SJCRH30 (cell line): ENCODE measurements at regions not wholly inside any gene's neighbourhood (a gene's known extent, or its start where the extent isn't known, plus 50 kb on each side); places are given as distances from the start of the nearest gene placed in this dataset.
"Not testable (repeated sequence)": the region's sequence is repeated elsewhere in the genome, so short reads cannot be mapped to it uniquely, and the experiment has no call there.

ENCODE experiments used
- DNase-seq, 2 experiments: peaks; one replicate each; pipeline ENCODE4 v3.0.0-alpha.2; 2015 to 2020
- H3K27ac ChIP-seq: fragments of 250-450 bp; sonication (Bioruptor Pico); 2 replicates; pipeline ENCODE4 v1.5.1; 2020; ENCODE audit warnings: mild to moderate bottlenecking, moderate library complexity
- H3K27me3 ChIP-seq: fragments of 250-450 bp; sonication (Bioruptor Pico); 2 replicates; pipeline ENCODE4 v1.5.1; 2020; ENCODE audit warnings: mild to moderate bottlenecking, moderate library complexity
- H3K36me3 ChIP-seq: fragments of 250-450 bp; sonication (Bioruptor Pico); 2 replicates; pipeline ENCODE4 v1.5.1; 2020; ENCODE audit warnings: mild to moderate bottlenecking, moderate library complexity
- H3K4me1 ChIP-seq: fragments of 250-450 bp; sonication (Bioruptor Pico); 2 replicates; pipeline ENCODE4 v1.5.1; 2020; ENCODE audit warnings: mild to moderate bottlenecking, moderate library complexity
- H3K4me3 ChIP-seq: fragments of 250-450 bp; sonication (Bioruptor Pico); 2 replicates; pipeline ENCODE4 v1.5.1; 2020; ENCODE audit warnings: mild to moderate bottlenecking, moderate library complexity
- H3K9me3 ChIP-seq: fragments of 250-450 bp; sonication (Bioruptor Pico); replicated peaks from 2 replicates; pipeline ENCODE4 v1.5.1; 2020; ENCODE audit warnings: mild to moderate bottlenecking, moderate library complexity

GRCh38 chr11:79503028-79503427 lies 62.2 kb upstream of the TENM4 start:
- H3K4me3 ChIP-seq: no peak overlapping the region
- H3K27me3 ChIP-seq: no peaks in the 10 kb centered on the region
- no peaks in the 10 kb centered on the region for H3K4me1 ChIP-seq
- no peak for DNase-seq
- no peak overlapping the region for H3K27ac ChIP-seq
- H3K9me3 ChIP-seq: no peaks in the 10 kb centered on the region
- no peaks in the 10 kb centered on the region for H3K36me3 ChIP-seq

GRCh38 chr11:79501707-79502106 lies 60.9 kb upstream of the TENM4 start:
- H3K36me3 ChIP-seq: no peaks in the 10 kb centered on the region
- no peaks in the 10 kb centered on the region for H3K9me3 ChIP-seq
- no peaks in the 10 kb centered on the region for H3K27me3 ChIP-seq
- no peak overlapping the region for H3K4me3 ChIP-seq
- H3K27ac ChIP-seq: no peak overlapping the region
- DNase-seq: no peak
- H3K4me1 ChIP-seq: no peaks in the 10 kb centered on the region

- H3K9me3 ChIP-seq, H3K4me1 ChIP-seq, H3K27me3 ChIP-seq, H3K36me3 ChIP-seq, H3K27ac ChIP-seq, H3K4me3 ChIP-seq, DNase-seq: not testable (repeated sequence)
Observed at GRCh38 chr11:79499929-79500328, 59.1 kb upstream of the TENM4 start.

GRCh38 chr11:79498667-79499066 lies 57.8 kb upstream of the TENM4 start:
- Histone ChIP-seq H3K9me3 (no peaks in the 10 kb centered on the region), H3K4me1 (no peaks in the 10 kb centered on the region), H3K27ac (no peak overlapping the region), H3K27me3 (no peaks in the 10 kb centered on the region), H3K4me3 (no peak overlapping the region), H3K36me3 (no peaks in the 10 kb centered on the region)
- no peak for DNase-seq

- no peaks in the 10 kb centered on the region for H3K9me3 ChIP-seq
- DNase-seq: peak; percentile 45 to 66
- H3K27me3 ChIP-seq: no peaks in the 10 kb centered on the region
- no peaks in the 10 kb centered on the region for H3K4me1 ChIP-seq
- H3K27ac ChIP-seq: no peak overlapping the region
- no peak overlapping the region for H3K4me3 ChIP-seq
- H3K36me3 ChIP-seq: no peaks in the 10 kb centered on the region
Observed at GRCh38 chr11:79493555-79494171, 52.8 kb upstream of the TENM4 start.

- no peak overlapping the region for H3K4me3 ChIP-seq
- H3K36me3 ChIP-seq: no peaks in the 10 kb centered on the region
- H3K9me3 ChIP-seq: no peaks in the 10 kb centered on the region
- no peaks in the 10 kb centered on the region for H3K4me1 ChIP-seq
- no peaks in the 10 kb centered on the region for H3K27me3 ChIP-seq
- DNase-seq: no peak
- H3K27ac ChIP-seq: no peak overlapping the region
Observed at GRCh38 chr11:79492008-79492407, 51.2 kb upstream of the TENM4 start.
